Liver (tissue), 8 donors: ENCODE measurements at regions not wholly inside any gene's neighbourhood (a gene's known extent, or its start where the extent isn't known, plus 50 kb on each side); places are given as distances from the start of the nearest gene placed in this dataset.

ENCODE experiments used
- DNase-seq: peaks from one replicate; pipeline ENCODE4 v3.0.0-alpha.2; 2017; ENCODE audit warnings: low spot score
- H3K27ac ChIP-seq, 2 donors: one replicate each; pipeline ENCODE4 v1.7.0; 2013; ENCODE audit warnings: inconsistent platforms in 2 of 2, low read length in 2 of 2, control low read depth in 1 of 2, low read depth in 1 of 2, mild to moderate bottlenecking in 1 of 2
- H3K27me3 ChIP-seq, 4 donors: one replicate each; pipeline versions ENCODE4 v1.6.1 to v1.7.0; 2013; ENCODE audit warnings: low read length in 3 of 4, inconsistent platforms in 1 of 4, mild to moderate bottlenecking in 1 of 4, moderate library complexity in 1 of 4; ENCODE audit not compliant: control insufficient read depth in 4 of 4, insufficient read depth in 4 of 4
- H3K36me3 ChIP-seq, 4 donors: one replicate each; pipeline versions ENCODE4 v1.6.1 to v1.7.0; 2013; ENCODE audit warnings: low read length in 3 of 4, mild to moderate bottlenecking in 3 of 4, low read depth in 1 of 4, moderate library complexity in 1 of 4; ENCODE audit not compliant: control insufficient read depth in 4 of 4, insufficient read depth in 3 of 4
- H3K4me1 ChIP-seq, 4 donors: one replicate each; pipeline versions ENCODE4 v1.6.1 to v1.7.0; 2013; ENCODE audit warnings: low read length in 3 of 4, mild to moderate bottlenecking in 3 of 4, moderate library complexity in 1 of 4; ENCODE audit not compliant: control insufficient read depth in 4 of 4, insufficient read depth in 4 of 4
- H3K4me3 ChIP-seq, 3 donors: one replicate each; pipeline versions ENCODE4 v1.6.1 to v1.7.0; 2013; ENCODE audit warnings: low read length in 3 of 3, control low read depth in 1 of 3, low read depth in 1 of 3, mild to moderate bottlenecking in 1 of 3
- H3K9ac ChIP-seq, 2 donors: one replicate each; pipeline ENCODE4 v1.7.0; 2013; ENCODE audit warnings: low read length in 2 of 2, mild to moderate bottlenecking in 2 of 2, moderate library complexity in 2 of 2, control low read depth in 1 of 2, low read depth in 1 of 2
- H3K9me3 ChIP-seq, 4 donors: one replicate each; pipeline versions ENCODE4 v1.6.1 to v1.7.0; 2013; ENCODE audit warnings: low read length in 3 of 4; ENCODE audit not compliant: control insufficient read depth in 4 of 4
- EGR1 ChIP-seq, 2 donors: IDR thresholded peaks; 2 replicates each; pipeline ENCODE4 v1.6.1; 2016 to 2018; ENCODE audit warnings: antibody characterized with exemption in 2 of 2, low read depth in 2 of 2
- FOXA1 ChIP-seq: IDR thresholded peaks from 2 replicates; pipeline ENCODE4 v1.6.1; 2016; ENCODE audit warnings: antibody characterized with exemption
- FOXA2 ChIP-seq: IDR thresholded peaks from 2 replicates; pipeline ENCODE4 v1.6.1; 2016; ENCODE audit warnings: antibody characterized with exemption
- GABPA ChIP-seq, 2 donors: IDR thresholded peaks in 1 of 2; conservative IDR thresholded peaks in 1 of 2; 2 replicates each; pipeline ENCODE4 v1.6.1; 2016; ENCODE audit warnings: antibody characterized with exemption in 2 of 2, mild to moderate bottlenecking in 1 of 2, moderate library complexity in 1 of 2
- JUND ChIP-seq, 2 donors: IDR thresholded peaks; 2 replicates each; pipeline ENCODE4 v1.6.1; 2016; ENCODE audit warnings: antibody characterized with exemption in 2 of 2
- MAX ChIP-seq: IDR thresholded peaks from 2 replicates; pipeline ENCODE4 v1.6.1; 2016; ENCODE audit warnings: antibody characterized with exemption
- NR2F2 ChIP-seq: IDR thresholded peaks from 2 replicates; pipeline ENCODE4 v1.6.1; 2016; ENCODE audit warnings: antibody characterized with exemption
- RAD21 ChIP-seq, 2 donors: IDR thresholded peaks; 2 replicates each; pipeline ENCODE4 v1.6.1; 2016; ENCODE audit warnings: antibody characterized with exemption in 2 of 2, mild to moderate bottlenecking in 2 of 2
- REST ChIP-seq: IDR thresholded peaks from 2 replicates; pipeline ENCODE4 v1.6.1; 2016; ENCODE audit warnings: antibody characterized with exemption, mild to moderate bottlenecking
- RXRA ChIP-seq, 2 donors: IDR thresholded peaks; 2 replicates each; pipeline ENCODE4 v1.6.1; 2017 to 2018; ENCODE audit warnings: antibody characterized with exemption in 2 of 2, mild to moderate bottlenecking in 1 of 2
- SP1 ChIP-seq: IDR thresholded peaks from 2 replicates; pipeline ENCODE4 v1.6.1; 2018; ENCODE audit warnings: antibody characterized with exemption, mild to moderate bottlenecking
- TAF1 ChIP-seq: conservative IDR thresholded peaks from 2 replicates; pipeline ENCODE4 v1.6.1; 2016; ENCODE audit warnings: antibody characterized with exemption, mild to moderate bottlenecking
- YY1 ChIP-seq: IDR thresholded peaks from 2 replicates; pipeline ENCODE4 v1.6.1; 2016; ENCODE audit warnings: antibody characterized with exemption, mild to moderate bottlenecking
- ZBTB33 ChIP-seq: IDR thresholded peaks from 2 replicates; pipeline ENCODE4 v1.6.1; 2016; ENCODE audit warnings: antibody characterized with exemption
- WGBS: extraction: QIAGEN DNeasy Blood & Tissue Kit; methylation state at CpG from one replicate; pipeline ENCODE4 v1.1.7; 2013; 5-methylcytosine and 5-hydroxymethylcytosine counted together
- TF ChIP-seq, protein P1 (sequence below): IDR thresholded peaks from 2 replicates; pipeline ENCODE4 v1.6.1; 2016; ENCODE audit warnings: antibody characterized with exemption
- TF ChIP-seq, protein P2 (sequence below): fragments of 150-350 bp; IDR thresholded peaks from 2 replicates; pipeline ENCODE4 v1.5.1; 2017; ENCODE audit warnings: improper control_type of control experiment, low read depth, low read length; ENCODE audit not compliant: missing input control
- donor health status: healthy.
- donor health status: healthy.
- donor health status: healthy.
- donor health status: healthy.
- donor health status: healthy.

- H3K4me3 ChIP-seq: no peak overlapping the region
- no peaks in the 10 kb centered on the region for H3K27me3 ChIP-seq
- H3K4me1 ChIP-seq: no peaks in the 10 kb centered on the region
- no peaks in the 10 kb centered on the region for H3K36me3 ChIP-seq
- H3K9ac ChIP-seq: no peak overlapping the region
- no peak overlapping the region for H3K27ac ChIP-seq
- H3K9me3 ChIP-seq: no peaks in the 10 kb centered on the region
- no peak for DNase-seq
- TF ChIP-seq TAF1 (no peak), NR2F2 (no peak), YY1 (no peak), GABPA (IDR thresholded peaks at IDR 0.05 in 1 of 2, conservative IDR thresholded peaks at IDR 0.05 in 1 of 2) (no peak), SP1 (no peak), ZBTB33 (no peak), RXRA (IDR thresholded peaks at IDR 0.05) (no peak)
- TF ChIP-seq, protein P1, sequence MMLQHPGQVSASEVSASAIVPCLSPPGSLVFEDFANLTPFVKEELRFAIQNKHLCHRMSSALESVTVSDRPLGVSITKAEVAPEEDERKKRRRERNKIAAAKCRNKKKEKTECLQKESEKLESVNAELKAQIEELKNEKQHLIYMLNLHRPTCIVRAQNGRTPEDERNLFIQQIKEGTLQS: no peak
- WGBS: 95% methylated on average over 5 of the region's 5 CpGs
Observed at GRCh38 chr15:31248263-31248662, 78.4 kb upstream of the KLF13 start.

GRCh38 chr15:31248951-31249350, 77.7 kb upstream of the KLF13 start:
- no peaks in the 10 kb centered on the region for H3K36me3 ChIP-seq
- H3K9me3 ChIP-seq: no peaks in the 10 kb centered on the region
- H3K27me3 ChIP-seq: no peaks in the 10 kb centered on the region
- DNase-seq: no peak
- H3K27ac ChIP-seq: no peak overlapping the region
- no peak overlapping the region for H3K9ac ChIP-seq
- H3K4me3 ChIP-seq: no peak overlapping the region
- 95% methylated on average over 5 of the region's 5 CpGs for WGBS
- no peaks in the 10 kb centered on the region for H3K4me1 ChIP-seq
- TF ChIP-seq REST (no peak), SP1 (no peak), TAF1 (no peak), FOXA2 (no peak), JUND (IDR thresholded peaks at IDR 0.05) (no peak), FOXA1 (no peak), RAD21 (IDR thresholded peaks at IDR 0.05) (no peak), ZBTB33 (no peak), NR2F2 (no peak), RXRA (IDR thresholded peaks at IDR 0.05) (no peak), EGR1 (IDR thresholded peaks at IDR 0.05; ENCODE audit: low read depth in 2 of 2) (no peak), MAX (no peak)
- TF ChIP-seq, protein P1: no peak
- TF ChIP-seq, protein P2, sequence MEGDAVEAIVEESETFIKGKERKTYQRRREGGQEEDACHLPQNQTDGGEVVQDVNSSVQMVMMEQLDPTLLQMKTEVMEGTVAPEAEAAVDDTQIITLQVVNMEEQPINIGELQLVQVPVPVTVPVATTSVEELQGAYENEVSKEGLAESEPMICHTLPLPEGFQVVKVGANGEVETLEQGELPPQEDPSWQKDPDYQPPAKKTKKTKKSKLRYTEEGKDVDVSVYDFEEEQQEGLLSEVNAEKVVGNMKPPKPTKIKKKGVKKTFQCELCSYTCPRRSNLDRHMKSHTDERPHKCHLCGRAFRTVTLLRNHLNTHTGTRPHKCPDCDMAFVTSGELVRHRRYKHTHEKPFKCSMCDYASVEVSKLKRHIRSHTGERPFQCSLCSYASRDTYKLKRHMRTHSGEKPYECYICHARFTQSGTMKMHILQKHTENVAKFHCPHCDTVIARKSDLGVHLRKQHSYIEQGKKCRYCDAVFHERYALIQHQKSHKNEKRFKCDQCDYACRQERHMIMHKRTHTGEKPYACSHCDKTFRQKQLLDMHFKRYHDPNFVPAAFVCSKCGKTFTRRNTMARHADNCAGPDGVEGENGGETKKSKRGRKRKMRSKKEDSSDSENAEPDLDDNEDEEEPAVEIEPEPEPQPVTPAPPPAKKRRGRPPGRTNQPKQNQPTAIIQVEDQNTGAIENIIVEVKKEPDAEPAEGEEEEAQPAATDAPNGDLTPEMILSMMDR: no peak
